ENCODE measurements at regions not wholly inside any gene's neighbourhood (a gene's known extent, or its start where the extent isn't known, plus 50 kb on each side); places are given as distances from the start of the nearest gene placed in this dataset.

DNA sequence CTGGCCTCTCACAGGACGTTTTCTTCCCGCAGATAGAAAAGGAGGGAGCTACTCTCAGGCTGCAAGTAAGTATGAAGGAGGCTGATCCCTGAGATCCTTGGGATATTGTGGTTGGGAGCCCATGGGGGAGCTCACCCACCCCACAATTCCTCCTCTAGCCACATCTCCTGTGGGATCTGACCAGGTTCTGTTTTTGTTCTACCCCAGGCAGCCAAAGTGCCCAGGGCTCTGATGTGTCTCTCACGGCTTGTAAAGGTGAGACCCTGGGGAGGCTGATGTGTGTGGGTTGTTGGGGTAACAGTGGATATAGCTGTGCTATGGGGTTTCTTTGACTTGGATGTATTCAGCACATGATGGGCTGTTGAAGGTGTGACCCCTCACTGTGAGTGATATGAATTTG, 52.0 kb upstream of the POLR1H start:
- no peak overlapping the region for H3K4me3 ChIP-seq (replicated peaks in 1 of 3; ENCODE audit: insufficient read depth in 1 of 3, low read depth in 2 of 3, low read length in 3 of 3)
- FAIRE-seq = no peak
- H3K79me2 ChIP-seq (ENCODE audit: insufficient read depth, low read length) = no peaks in the 10 kb centered on the region
- H3K36me3 ChIP-seq (replicated peaks in 1 of 2; ENCODE audit: control insufficient read depth in 1 of 2, insufficient read depth in 2 of 2, low read length in 2 of 2) = no peaks in the 10 kb centered on the region
- no peak overlapping the region for H3K4me2 ChIP-seq (ENCODE audit: low read depth, low read length)
- H3K27me3 ChIP-seq (ENCODE audit: control insufficient read depth in 1 of 2, insufficient read depth in 2 of 2, low read length in 2 of 2) = no peaks in the 10 kb centered on the region; a peak in 1 of 5 replicates
- H3K9ac ChIP-seq (ENCODE audit: insufficient read depth, low read depth, low read length) = no peak overlapping the region
- H3K27ac ChIP-seq (ENCODE audit: extremely low read length, insufficient read depth, low read length) = no peak overlapping the region
- TF ChIP-seq, protein P1, sequence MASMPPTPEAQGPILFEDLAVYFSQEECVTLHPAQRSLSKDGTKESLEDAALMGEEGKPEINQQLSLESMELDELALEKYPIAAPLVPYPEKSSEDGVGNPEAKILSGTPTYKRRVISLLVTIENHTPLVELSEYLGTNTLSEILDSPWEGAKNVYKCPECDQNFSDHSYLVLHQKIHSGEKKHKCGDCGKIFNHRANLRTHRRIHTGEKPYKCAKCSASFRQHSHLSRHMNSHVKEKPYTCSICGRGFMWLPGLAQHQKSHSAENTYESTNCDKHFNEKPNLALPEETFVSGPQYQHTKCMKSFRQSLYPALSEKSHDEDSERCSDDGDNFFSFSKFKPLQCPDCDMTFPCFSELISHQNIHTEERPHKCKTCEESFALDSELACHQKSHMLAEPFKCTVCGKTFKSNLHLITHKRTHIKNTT (CRISPR knock-in tag; IDR thresholded peaks at IDR 0.05) = no peak
- no peak for TF ChIP-seq PHF5A (CRISPR knock-in tag; IDR thresholded peaks at IDR 0.05; ENCODE audit: low read depth, unreplicated experiment)
- CTCF ChIA-PET (ENCODE audit: low intra/inter-chr PET ratio, low total read pairs) = no interaction called here
- H2AFZ ChIP-seq (ENCODE audit: low read length) = no peak overlapping the region
- no TSS peak for BruUV-seq (replicated peaks)
- no peak for ATAC-seq
- H4K20me1 ChIP-seq (ENCODE audit: insufficient read depth, low read length) = no peaks in the 10 kb centered on the region; the same call in 1 of the 2 replicates
- in situ Hi-C loops (cut with HindIII; ENCODE audit: extremely low pct_ligation_motif_present, low pct_unique_long_range_greater_than_20kb) = loop anchor here (5.0 to 10.0 kb wide), 2 partner anchors 162 to 264 kb away; no protein-coding TSS in a partner anchor
- intact Hi-C loops (cut with micrococcal nuclease; ENCODE audit: unreplicated experiment) = loop anchor here (5.0 kb wide), 1 partner anchor 67 kb away; the partner anchor contains the start of gene HLA-A
- POLR2A ChIA-PET = no interaction called here
- no peak for DNase-seq (ENCODE audit: low spot score)
- WGBS (ENCODE audit: low lambda C conversion rate) = 89% methylated on average over 3 of the region's 3 CpGs
- no peaks in the 10 kb centered on the region for H3K9me3 ChIP-seq (ENCODE audit: low read length)
- H3K4me1 ChIP-seq (ENCODE audit: insufficient read depth, low read length) = peaks cover 26% of the 10 kb centered on the region

Data from HepG2 (cell line).